Fibroblast of skin of left biceps (primary cell): ENCODE measurements at regions not wholly inside any gene's neighbourhood (a gene's known extent, or its start where the extent isn't known, plus 50 kb on each side); places are given as distances from the start of the nearest gene placed in this dataset.

Source experiments
- DNase-seq, 2 experiments: peaks; one replicate each; pipeline ENCODE4 v3.0.0-alpha.2; 2013; ENCODE audit warnings: low read depth in 2 of 2

DNA sequence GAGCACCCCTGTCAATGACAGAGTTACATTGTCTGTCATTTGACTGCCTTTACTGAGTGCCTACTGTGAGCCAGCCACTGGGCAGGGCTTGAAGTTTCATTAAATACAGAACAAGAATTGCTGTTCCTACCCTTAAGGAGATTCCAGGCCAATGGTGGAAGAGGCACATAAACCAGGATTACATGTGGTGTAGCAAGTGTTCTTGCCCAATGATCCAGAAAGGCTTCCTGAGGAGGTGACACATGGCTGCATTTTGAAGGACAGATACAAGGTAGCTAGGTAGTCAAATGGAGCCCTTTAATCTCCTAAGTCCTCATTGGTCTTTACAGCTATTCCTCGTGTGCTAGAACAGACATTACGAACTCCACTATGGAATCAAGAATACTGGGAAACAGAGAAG is 312.7 kb downstream of the ETAA1 start:
- no peak for DNase-seq

DNA sequence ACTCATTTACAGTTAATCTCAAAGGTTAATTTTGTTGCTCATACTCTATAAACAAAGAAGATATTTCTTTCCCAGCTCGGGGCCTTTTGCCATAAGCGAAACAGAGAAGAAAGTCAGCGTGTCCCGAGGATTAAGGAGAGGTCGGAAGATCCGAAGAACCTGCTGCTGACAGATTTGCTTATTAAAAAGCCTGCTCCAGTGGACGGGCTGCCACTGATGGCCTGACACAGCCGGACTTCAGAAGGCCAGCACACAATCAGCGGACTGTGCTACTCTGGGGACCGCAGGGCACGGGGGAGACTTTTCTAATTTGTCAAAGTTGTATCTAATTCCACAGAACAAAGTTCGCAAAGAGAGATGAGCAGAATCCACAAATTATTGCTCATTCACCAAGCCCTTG is 315.4 kb downstream of the ETAA1 start:
- DNase-seq: no peak

DNA sequence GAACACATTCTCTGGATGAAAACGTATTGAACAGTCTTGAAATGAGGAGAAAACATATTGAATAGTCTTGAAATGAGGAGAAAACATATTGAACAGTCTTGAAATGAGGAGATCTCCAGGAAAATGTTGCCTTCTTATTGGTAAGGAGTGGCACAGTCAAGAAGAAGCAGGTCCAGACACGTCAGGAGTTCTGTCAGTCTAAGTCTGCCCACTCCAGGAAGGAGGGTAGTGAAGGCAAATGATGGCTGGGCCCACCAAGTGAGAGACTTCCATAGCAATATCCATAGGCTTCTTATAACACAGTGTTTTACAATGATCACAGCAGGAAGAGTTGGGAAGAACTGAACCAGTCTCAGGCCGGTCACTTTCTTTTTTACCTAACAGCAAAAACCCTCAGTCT is 316.2 kb downstream of the ETAA1 start:
- no peak for DNase-seq

DNA sequence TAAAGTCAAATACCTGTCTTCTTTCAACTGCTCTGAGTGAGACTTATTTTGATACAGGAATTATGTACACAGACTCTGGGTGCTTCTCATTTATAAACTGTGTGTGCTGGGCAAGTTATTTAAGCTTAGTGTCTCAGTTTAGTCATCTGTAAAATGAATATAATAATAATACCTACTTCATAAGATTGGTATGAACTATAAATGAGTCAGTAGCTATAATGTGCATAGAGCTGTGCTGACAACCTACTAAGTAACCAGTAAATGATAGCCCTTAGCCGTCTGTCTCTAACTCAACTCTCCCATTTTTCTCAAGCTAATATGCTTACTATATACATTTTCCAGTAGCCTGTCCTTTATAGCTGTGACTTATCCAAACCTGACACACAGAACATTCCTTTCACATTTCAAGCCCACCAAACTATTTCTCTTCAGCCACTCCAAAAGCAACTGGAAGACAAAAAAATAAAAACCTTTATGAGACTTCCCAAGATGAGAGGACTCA is 319.8 kb downstream of the ETAA1 start:
- no peak for DNase-seq

DNA sequence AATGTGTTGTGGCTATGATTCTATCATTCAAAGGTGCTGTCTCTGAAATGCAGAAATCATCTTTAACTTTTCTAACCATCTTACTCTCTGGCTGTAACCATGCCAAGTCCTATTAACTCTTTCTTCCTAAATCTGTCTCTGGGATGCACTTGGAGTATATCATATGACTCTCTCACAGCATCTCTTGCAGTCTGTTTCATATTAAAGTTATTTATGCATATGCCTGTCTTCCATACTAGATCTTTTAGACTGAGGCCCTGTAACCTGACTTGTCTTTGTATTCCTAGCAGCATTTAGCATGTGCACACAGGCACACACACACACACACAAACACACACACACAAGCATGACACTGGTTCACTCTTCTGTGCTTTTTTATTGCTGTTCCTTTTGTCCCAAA is 320.6 kb downstream of the ETAA1 start:
- DNase-seq: no peak

DNA sequence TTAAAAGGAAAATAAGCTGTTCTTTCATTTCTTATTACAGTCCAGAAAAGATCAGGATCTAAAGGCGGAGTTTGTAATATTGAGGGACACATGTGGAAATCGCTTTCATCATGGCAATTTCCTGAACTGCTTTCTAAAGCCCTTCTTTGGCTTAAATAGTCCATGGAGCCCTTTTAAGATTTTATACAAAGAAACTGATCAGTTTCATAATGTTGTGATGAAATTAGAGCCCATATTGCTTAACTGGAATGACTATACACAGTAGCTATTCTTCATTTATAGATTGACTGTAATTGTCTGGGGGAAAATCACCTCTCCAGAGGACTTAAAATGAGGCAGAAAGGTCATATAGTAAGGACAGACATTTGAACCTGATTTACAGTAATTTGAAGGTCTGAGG is 322.2 kb downstream of the ETAA1 start:
- DNase-seq: no peak

DNA sequence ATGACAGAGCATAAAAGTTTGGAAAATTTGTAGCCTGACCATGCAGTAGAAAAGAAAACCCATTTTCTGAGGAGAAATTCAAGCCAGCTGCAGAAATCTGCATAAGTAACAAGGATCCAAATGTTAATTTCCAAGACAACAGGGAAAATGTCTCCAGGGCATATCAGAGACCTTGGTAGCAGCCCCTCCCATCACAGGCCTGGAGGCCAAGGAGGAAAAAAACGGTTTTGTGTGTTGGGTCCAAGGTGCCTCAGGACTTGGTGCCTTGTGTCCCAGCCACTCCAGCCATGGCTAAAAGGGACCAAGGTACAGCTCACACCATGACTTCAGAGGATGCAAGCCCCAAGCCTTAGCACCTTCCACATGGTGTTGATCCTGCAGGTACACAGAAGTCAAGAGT is 324.4 kb downstream of the ETAA1 start:
- no peak for DNase-seq

DNA sequence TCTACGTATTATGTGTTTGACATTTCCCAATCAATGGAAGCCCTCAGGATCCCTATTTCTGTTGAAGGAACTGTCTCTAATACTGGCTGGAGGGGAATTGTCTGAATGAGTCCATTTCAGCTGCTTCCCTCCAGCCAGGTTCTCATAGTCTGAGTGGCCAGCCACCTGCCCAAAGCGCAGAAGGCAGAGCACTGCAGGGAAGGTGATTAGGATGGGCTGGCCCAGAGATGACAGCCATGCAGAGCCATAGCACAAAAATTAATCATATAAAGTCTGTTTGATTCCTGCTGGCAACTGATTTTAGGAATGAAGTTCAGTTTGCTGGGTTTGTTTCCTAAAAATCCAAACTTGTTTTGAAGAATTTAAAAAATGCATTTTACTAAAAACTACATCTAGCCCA is 327.1 kb downstream of the ETAA1 start:
- no peak for DNase-seq

DNA sequence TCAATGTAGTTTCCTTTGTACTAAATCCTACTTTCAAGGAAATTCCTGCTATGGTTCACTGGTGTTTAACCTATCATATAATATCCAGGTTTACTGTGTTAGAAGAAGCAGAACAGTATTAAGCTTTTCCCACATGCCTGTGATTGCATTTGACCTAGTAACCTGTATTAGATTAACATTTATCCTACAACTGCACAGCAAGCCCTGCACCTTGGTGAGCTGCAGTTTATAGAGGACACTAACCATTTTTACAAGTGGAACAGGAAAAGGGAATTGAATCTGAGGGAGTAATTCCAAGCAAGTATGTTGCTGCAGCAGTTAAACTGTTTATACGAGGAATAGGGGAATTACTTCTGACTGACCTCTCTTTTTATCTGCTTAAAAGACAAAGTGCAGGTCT is 328.6 kb downstream of the ETAA1 start:
- DNase-seq: no peak

DNA sequence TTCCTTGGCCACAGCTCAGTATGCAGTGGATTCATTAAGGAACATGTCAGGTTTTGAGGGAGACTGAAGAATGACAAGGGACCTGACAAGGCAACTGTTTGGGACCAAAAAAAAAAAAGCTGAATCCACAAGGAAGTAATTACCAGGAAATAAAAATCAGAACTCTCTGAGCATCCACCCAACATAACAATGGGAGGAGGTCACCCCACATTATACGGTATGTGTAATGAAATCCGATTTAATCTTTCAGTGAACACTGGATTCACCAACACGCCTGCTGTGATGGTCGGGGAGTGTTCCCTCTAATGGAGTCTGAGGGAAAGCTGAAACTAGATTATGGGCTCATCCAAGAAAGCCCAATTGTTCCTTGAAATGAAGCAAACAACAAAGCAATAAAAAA is 329.3 kb downstream of the ETAA1 start:
- DNase-seq: no peak

DNA sequence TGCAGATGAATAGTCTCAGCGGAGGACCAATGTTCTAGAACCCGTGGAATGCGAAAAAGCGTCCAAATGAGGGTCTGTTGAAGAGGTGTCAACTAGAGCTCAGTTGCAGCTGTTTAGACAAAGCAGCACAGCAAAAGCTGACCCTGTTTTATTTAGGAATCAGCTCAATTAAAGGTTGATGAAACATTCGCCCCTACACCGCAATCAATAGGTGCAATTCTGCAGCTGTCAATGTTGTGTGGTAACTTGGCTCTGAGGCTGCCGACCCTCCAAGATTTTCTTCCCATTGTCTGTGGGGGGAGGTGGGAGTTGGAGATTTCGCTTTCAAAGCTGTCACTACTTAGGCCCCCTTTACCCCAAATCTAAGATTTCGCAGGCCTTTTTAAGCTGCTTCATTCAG is 330.0 kb downstream of the ETAA1 start:
- no peak for DNase-seq

DNA sequence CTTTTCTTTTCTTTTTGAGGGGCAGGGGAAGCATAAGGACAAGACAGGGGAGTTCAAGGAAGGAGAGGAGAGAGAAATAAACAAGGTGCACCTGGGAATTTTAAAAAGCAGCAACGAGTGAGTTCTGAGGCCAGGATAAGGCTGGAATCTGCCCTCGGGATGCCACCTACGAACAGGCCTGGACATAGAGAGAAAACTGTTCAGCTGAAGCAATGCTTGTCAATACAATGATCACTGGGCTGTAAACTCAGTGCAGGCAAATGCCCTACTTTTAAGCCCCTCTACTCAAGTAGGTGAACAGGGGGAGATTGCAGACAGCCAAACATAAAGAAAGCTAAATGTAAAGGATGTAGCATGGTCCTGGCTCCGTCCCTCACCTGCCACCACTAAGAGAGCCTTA is 330.5 kb downstream of the ETAA1 start:
- no peak for DNase-seq

DNA sequence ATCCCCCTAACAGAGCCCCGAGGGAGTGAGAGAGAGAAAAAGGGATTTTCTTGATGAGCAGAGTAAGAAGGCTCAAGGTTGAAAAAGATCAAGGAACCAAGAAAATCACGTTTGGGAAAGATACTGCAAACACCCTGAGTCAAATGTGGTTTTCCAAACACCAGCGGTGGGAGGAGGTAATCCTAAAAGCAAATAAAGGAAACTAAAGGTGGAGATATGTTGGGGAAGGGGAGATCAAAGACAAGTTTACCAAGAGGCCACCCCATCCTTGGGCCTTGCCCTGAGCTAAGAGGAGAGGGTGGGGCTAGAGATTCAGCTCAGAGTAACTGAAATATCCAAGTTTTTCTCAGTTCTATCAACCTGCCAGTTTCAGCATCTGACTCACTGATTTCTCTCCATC is 332.3 kb downstream of the ETAA1 start:
- DNase-seq: no peak

DNA sequence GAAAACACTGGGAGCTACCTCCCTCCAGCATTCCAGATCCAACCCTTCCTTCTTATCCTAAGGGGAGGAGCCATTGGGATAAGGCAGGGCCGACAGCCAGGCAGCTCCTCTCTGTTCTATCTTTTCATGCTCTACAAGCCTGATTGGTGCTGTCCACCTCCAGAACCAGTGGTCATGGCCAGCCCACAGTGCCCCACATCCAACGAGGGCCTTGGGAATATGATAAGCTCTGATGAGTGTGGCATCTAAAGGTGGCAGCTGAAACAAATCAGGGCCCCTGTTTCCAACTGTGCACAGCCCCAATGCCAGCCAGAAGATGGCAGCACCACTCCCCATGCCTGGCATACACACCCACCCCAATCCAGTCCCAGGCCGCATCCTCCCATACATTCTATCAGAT is 329.3 kb downstream of the C1D start:
- DNase-seq: no peak

DNA sequence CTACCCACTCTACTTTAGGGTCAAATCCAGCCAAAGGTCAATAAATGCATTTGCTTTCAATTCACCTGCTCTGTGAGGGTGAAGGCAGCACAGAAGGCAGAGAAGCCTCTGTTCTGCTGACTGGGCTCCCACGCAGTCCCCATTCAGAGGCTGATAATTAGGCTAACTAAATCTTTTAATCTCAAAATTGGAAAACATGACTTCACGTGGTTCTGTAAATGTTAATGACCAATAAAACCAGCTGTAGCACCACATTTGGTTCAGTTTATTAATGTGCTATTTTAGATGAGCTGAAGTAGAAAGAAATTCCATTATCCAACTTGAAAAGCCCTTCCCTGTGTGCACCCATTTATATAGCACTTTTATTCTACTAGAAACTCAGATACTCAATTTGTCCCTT is 310.6 kb downstream of the C1D start:
- DNase-seq: no peak

DNA sequence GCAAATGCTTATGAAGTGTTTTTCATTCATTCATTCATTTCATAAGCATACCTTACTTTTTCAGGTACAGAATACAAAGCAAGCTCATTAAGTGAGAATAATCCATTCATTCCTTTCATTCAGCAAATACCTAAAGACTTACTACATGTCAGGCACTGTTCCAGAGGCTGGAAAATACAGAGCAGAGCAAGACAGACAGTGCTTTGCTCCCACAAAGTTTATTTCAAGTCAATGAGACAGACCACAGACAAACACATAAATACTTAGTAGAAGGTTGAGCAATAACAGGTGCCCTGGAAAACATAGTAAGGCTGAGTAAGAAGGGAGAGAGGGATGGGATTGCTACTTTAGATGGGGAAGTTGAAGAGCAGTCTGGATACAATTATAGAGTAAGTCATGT is 309.8 kb downstream of the C1D start:
- DNase-seq: peak; percentile 50 to 53

DNA sequence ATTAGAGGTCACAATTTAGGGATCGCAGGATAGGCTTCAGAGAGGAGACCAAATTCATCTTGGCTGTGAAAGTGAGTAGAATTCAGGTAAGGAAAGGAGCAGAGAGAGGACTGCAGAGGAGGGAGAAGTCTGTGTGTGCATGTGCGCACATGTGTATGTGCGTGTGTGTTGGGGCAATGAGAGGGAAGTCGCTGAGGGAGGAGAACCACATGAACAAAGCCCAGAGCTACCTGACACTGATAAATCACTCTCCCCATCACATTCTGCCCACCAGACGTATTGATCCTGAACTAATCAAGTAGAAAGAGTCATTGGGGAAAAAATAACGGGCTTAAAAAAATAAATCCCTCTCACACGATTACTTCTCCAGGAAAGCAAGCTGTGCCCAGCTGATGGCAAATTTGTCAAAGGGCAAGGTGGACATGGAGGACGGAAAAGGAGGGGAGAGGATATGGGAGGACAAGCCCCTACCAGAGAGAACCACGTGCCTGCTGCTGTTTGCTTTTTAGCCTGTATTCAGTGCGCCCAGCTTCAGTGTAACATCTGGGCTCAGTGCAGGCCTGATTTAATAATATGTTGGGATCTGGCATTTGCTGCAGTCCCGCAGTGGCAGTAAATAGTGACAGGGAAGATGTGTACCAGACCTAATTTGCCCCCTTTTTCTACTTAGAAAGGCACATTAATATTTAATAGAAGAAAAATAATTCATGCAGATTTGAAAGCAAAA is 307.5 kb downstream of the C1D start:
- DNase-seq: no peak

DNA sequence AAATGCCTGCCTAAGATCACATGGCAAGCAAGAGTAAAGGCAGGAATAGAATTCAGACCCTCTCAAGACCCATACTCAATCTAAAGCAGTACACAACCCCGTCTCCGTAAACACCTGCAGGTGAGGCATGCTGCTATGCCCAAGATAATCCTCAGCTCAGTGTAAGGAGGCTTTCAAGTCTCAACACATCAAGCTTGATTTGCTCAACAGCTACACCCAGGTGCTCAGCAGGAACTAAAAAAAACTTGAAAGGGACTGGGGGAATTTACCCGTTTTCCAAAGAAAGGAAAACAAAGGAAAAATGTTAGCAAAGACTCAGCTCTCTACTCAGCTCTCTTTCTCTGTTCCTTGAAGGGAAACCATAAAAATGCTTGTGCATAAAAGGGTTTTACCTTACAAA is 301.8 kb downstream of the C1D start:
- DNase-seq: no peak

DNA sequence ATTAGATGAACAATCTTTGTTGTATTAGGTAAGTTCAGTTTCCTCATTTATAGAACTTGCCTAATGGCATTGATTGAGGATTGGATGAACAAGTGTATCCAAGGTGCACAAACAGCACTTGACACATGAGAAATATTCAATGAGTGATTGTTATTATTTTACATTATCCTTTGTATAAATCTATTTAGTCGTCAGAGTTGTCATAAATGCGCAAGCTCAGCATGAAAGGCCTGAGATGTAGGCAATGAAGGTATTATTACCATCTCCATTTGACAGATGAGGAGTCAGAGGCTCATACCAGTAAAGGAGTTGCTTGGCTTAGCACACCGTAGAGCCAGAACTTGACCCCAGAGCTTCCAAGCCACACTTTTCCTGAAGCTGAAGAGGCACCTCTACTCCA is 291.4 kb downstream of the C1D start:
- DNase-seq: no peak

DNA sequence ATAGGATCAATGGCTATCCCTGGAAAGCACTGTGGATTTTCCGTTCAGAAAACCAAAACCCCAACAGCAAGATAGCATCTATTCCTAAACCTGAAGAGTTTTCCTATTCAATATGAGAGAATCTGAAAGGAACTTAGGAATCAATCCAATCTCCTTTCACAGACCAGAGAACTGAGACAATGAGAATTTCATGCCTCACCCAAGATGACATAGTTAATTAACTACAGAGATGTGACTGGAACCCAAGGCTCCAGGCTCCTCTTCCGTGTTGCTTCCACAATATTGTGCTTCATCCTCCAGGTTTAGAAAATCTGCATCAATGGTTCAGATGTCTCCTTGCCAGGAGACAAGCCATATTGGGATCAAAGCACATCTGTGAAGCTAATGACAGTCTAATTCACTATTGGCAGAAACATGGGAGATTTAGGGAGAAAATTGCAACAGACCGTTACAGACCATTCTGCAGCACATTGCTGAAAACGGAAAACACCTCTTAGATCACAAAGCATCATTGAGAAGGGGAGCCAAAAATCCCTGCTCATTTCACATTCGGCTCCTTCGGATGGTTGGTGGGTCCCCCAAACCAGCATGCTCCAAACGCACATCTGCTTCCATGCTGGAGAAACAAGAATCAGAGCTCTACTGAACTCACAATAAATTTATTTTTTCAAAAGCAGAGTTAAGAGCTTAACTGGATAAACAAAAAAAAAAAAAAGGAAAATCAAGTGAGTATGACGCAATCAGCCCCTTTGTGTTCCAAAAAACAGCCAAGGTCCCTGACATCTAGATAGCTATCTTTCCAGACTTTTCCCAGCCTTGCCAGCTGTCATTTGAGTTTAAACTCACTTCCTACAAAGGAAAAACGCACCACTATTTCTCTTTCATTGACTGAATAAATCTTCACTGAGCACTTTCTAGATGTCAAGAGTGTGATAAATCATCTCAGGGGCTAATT is 290.3 kb downstream of the C1D start:
- DNase-seq: no peak

DNA sequence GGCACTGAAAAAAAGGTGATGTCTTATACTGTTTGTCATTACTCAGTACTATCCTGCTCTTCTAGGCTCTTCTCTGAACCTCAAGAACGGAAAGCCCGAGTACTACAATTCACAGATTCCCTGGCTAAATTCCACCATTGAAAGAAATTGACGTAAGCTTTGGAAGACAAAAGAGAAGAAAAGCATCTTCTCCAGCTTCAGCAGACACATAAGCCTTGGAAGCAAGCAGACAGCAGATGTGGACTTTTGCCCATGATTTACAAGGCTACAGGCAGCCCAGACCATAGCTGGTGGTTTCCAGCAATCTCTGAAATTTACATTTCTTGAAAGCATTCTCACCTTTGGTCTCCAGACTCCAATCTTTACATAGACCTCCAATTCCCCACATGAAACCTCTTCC is 289.0 kb downstream of the C1D start:
- DNase-seq: no peak

DNA sequence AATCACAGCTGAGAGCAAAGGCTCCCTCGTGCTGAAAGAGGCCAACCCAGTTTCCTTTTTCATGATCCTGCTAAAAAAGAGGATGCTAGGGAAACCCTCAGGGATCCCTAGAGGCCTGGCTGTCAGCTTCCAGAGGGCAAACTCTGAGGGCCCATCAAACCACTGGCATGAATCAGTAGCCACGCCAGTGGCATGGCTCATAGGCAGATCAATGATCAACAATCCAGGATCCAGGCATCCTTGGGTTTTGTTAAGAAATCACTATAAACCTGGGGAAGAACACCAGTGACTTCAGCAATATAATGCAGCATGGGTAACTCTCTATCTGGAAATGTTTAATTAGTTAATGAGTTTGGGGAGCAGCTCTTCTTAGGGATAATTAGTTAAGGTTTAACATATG is 286.5 kb downstream of the C1D start:
- DNase-seq: no peak

DNA sequence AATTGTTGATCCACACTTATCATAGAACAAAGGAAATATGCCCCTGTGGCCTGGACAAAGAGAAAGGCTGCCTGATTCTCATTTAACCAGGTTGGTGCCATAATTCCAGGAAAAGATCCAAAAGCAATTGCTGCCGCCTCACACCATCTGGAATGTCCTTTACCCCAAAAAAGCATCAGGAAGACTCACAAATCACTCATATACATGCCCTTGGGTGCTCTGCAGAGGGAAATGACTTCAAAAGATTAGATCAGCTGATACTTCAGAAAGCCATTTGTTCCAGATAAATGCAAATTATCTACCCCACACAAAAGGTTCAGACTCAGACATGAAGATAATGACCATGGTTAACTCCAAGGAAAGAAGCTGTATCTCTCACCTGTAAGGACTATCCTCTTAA is 285.8 kb downstream of the C1D start:
- DNase-seq: no peak
